HG03025 (cell line): ENCODE measurements at regions not wholly inside any gene's neighbourhood (a gene's known extent, or its start where the extent isn't known, plus 50 kb on each side); places are given as distances from the start of the nearest gene placed in this dataset.
"Not testable (repeated sequence)": the region's sequence is repeated elsewhere in the genome, so short reads cannot be mapped to it uniquely, and the experiment has no call there.

Source experiments
- ATAC-seq: cut with Tn5 transposase; IDR thresholded peaks from one replicate; pipeline ENCODE4 v1.9.1; 2021; ENCODE audit warnings: mild to moderate bottlenecking, moderate library complexity; ENCODE audit not compliant: unreplicated experiment, low FRiP score

DNA sequence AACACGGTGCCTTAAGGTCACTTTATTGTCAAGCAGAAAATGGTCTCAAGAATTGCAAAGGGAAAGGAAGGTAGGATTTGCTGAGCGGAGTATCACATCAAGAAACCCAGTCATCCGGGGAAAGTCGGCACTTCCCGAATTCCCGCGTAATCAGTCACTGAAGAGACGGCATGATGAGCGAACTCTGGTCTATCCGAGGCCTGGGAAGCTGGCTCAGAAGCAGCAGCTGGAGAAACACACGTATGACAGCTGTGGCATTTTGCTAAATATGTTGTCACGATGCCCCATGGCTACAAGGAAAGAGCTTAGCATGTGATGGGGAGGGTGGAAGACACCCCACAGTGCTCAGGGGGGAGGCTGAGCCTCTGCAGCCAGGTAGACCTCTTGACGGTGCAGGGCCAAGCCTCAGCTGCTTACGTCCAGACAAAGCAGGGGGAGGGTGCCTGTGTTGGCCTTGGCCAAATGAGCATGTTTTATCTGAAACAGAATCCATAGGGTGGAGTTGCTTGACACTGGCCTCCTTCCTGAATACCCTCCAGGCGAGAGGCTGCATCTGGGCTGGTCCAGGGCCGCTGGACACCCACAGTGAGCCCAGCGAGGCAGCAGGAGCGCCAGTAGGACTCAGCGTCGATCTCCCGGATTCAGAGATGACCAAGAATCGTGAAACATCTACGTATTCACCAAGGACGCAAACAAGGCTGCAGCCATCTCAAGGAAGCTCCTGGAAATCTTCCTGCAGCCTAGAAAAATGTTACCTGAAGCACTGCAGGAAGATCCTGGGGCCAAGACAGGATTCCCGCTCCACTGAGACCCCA is 118.8 kb upstream of the AFDN start:
- no peak for ATAC-seq

DNA sequence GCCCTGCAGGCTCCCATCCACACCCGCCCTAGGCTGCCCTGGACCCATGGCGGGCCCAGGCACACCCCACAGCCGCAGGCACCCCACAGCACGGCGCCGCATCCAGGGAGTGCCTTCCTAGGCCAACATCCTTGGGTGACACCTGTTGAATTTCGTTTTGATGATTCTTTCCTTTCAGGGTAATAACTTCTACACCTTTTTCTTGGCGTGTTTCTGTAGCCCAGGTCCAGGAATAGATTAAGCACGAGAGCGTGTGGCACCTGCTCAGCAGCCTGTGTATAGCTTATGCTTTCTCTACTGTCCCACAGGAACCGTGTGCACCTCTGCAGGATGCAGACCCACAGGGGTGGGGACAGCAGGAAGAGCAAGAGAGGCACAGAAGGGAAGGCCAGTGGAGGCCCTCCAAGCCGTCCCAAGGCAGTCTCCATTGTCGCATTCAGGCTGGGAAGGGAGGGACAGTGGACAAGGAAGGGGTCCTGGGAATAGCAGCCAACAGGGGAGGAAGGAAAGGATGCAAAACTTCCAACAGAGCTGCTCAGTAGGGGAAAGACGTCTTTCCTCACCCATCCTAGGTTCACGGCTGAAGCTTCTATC is 118.1 kb upstream of the AFDN start:
- no peak for ATAC-seq

DNA sequence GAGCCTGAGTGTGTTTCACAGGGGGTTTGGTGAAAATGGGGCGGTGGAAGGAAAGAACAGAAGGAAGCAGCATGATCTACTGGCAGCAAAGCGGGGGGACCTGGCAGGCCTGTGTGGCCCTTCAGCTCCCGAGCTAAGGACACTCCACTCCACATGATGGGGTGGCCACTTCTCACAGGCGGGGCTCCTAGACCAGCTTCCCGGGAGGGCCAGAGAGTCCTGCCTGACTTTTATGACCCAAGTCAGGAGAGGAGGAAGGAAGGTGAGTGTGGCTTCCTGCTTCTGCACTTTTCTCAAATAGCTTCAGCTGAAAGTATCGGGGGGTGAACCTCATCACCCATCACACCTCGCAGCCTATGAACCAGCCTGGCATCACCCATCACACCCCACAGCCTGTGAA is 117.5 kb upstream of the AFDN start:
- ATAC-seq = no peak

DNA sequence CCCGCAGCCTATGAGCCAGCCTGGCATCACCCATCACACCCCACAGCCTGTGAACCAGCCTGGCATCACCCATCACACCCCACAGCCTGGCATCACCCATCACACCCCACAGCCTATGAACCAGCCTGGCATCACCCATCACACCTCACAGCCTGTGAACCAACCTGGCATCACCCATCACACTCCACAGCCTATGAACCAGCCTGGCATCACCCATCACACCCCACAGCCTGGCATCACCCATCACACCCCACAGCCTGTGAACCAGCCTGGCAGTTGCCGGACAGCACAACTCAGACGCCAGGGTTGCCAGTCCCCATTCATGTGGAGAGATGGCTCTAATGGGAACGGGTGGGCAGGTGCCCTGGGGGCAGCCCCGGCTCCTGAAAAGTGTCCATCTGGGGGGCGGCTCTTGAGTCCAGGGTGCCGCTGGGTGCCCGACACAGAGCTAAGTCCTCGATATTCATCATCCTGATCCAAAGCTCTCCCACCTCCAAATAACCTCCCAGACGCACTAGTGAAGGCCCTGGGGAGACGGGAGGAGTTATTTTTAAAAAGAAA is 116.9 kb upstream of the AFDN start:
- not testable (repeated sequence) for ATAC-seq

DNA sequence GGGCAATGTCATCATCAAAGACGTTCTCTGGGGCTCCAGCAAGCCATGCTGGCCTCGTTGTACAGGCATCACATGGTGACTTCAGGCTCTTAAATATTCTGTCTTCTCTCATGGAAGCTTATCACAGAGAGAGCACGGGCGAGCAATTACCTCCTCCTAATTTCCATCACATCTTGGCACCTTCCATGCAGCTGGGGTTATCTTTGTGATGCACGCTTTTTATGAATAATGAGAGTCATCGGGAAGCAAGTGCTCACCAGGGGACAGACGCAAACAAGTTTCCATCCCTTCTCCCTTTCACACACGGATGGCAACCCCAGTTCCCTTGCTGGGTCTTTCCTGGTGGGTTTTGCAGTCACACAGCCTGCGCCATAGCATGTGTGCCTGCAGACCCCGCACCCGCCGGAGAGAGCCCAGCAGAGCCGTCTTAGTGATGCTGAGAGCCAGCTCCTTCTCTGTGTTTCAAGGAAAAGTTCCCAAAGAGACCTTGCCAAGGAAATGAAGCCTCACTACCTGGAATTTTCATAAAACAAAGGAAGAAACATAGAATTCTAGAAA is 116.3 kb upstream of the AFDN start:
- ATAC-seq = no peak

DNA sequence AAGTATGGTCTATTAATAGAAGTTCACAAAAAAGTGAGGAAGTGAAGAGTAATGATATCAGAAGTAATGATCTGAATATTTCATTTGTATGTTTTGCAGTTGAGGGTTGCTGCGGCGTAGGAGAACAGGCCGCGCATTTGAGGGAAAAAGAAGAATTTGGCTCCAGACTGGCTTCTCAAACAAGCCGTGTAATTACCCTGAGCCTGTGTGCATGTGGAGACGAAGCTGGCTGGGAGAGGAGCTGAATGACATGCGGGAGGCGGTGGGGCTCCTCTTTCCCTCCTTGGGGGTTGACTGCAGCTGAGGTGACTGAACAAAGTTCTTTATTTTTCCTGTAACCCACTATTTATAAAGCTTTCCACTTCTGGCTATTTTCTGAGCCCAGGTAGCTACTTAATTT is 115.5 kb upstream of the AFDN start:
- ATAC-seq = no peak

DNA sequence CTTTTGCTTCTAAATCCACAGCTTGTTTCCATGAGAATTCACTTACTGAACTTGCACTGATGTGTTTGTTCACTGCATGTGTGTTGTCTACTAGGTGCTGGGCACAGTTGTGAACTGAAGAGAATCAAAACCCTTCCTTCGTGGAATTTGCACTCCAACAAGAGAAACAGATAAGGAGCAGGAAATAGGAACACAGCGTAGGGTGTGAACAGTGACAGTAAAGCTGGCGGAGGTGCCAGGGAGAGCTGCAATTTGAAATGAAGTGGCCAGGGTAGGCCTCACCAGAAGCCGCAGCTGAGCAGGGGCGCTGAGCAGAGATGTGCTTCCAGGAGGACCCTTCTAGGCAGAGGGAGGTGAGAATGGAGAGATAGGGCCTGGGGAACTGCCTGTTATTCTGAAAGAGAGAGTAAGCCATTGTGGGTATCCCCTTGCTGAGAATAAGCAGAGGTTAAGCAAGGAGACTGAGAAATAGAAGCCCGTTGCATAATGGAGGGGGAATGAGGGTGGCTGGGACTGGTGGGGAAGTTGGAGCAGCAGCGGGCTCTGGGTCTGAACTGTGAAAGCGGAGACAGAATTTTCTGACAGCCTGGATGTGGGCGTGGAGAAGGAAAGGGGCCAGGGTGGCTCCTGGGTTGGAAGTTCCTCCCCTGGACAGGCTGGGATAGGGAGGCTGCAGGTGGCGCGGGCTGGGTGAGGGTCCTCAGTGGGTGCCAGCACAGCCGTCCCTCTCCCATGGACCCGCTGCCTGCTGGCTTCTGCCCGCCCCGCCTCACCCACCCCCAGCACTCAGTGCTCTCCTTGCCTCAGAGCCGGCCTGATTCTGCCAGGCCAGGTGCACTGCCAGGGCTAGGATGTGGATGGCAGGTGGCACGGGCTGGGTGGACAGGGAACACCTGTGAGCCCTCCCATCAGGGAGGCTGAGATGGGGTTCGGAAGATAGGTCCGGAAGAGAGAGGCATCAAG is 114.7 kb upstream of the AFDN start:
- ATAC-seq = no peak

DNA sequence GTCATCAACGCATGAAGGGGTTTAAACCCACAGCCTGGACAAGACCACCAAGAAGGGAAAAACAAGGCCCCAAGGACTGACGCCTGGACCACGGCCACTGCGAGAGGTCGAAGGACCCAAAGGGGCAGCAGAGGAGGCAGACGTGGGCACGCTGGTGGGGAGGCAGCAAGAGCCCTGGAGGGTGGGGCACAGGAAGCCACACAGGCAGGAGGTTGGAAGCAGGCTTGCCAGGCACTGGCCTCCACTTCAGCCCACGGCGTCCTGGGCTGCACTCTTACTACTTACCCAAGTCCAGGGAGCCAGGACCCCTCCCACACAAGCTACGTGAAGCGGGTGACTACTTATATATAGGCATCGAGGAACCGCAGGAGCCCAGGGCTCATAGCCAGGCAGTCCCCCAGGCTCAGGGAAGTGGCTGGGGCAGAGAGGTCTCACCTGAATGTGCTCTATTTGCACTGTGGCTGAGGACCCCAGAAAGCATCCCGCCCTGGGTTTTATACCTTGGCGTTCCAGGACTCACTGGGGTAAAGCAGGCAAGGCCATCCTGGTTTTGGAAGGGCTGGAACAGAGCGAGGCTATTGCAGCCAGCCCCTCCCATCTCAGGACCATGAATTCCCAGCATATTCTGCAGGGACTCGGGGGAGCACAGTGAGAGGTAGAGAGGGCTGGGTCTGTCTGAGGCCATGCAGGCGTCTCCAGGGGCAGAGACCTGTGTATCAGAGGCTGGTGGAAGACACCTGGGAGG is 113.8 kb upstream of the AFDN start:
- ATAC-seq = no peak

DNA sequence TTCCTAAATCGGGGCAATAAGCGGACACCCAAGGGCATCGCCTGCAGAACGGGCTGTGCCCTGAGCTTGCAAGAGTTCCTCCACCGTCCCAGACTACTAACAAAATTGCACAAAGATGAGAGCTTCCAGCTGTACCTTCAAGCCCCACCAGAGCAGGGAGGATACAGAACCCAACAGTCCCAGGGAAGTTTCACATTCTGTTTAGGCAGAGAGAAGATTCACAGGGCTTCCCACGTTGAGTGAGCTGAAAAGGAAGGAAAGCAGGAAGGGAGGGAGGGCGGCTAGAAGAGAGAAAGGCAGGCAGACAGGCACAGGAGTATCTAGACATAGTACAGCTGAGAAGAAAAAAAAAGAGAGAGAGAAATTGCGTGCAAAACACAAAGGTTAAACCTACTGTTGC is 112.6 kb upstream of the AFDN start:
- no peak for ATAC-seq

DNA sequence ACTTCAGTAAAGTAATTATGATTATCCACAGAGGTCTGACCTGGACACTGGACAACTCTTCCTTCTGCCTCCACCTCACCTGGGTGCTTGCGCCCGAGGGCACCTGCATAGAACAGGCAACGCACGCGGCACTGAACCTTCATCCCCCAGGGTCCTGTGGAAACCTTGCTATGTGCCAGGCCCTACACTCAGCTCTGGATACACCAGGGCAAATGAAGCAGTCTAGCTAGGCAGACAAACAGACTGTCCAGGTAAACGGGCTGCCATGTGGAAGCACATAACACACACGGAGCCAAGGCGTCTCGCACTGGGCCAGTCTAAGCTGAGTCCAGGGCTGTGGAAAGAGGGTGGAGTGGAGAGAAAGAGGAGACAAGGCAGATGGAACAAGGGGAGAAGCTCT is 109.3 kb upstream of the AFDN start:
- no peak for ATAC-seq

DNA sequence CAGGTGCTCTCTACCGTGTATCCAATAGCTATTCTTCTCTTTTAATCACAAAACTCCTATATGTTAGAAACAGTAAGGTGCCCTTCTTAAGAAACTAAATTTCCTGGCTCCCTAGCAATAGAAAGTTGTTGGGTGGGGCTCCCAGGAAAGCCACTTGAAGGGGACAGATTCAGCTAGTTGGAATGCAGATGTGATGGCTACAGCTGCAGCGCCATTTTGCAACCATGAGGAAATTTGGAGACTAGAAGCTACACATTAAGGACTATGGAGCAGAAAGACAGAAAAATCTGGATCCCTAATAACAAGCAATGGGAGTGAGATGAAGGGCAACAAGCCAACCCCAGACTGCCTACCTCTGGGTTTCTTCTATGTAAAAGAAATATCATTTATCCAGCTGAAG is 108.8 kb upstream of the AFDN start:
- ATAC-seq = no peak

DNA sequence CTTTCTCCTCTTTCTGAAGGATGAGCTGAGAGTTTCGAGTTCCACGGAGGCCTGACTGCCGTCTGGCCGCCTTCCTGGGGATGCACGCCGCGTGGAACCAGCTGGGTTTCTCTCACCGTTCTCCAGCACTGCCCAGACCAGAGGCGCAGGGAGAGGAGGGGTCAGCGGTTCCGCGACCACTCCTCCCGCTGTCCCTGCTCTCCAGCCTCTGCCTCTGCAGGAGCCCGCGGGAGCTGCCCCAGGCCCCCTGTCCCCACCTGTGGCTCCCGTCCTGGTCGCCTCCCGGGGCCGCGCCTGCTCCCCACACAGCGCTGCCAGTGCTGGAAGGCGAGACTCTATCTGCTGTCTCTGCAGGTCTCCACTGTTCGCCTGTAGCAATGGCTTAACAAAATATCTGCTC is 106.8 kb upstream of the AFDN start:
- no peak for ATAC-seq

DNA sequence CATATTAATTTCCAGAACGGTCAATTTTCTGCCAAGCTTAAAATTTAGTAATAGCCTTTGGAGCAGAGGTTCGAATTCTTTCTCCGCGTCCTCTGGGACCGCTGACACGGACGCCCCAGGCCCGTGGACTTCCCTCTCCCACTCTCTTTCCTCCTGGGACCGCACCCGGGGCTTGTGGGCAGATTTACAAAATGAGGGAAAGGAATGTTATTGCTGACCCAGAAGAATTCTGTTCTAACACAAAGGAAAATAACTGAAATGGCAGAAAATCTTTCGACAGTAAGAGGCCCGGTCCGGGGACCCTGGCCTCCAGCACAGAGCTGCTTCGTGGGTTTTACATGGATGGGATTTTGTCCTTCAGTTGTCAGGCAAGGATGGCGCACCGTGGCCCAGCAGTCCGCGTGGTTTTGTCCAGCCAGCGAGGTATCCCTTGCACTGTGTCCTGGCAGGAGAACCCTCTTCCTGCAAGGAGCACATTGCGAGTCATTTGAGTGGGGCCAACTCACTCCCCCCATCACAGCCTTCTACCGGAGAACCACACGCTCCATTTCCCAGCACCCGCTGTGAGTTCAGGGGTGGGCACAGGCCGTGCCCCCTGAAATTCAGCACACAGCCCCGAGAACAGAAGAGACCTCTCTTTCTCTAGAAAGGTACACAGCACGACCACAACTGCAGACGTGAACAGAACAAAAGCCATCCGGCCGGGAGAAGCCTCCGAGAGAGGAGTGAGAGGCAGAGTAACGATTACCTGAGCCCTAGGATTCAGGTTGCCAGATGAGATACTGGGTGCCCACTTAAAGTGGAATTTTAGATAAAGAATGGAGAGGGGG is 106.0 kb upstream of the AFDN start:
- no peak for ATAC-seq

DNA sequence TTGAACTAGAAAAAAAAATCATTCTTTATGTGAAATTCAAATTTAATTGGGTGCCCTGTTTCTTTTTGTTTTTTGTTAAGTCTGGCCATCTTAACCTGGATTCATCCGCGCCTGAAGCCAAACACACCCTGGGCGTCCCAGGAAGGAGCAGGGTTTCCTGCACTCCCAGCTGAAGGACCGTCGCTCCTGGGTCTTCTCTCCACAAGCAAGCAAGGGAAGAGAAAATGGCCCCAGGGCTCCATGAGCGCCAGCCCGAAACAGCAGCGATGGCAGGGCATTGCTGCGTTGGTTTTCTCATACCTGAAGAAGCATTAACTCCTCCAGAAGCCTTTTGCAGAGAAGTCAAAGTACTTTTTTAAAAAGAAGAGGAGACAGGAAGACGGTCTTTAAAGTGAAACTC is 105.4 kb upstream of the AFDN start:
- ATAC-seq = no peak

DNA sequence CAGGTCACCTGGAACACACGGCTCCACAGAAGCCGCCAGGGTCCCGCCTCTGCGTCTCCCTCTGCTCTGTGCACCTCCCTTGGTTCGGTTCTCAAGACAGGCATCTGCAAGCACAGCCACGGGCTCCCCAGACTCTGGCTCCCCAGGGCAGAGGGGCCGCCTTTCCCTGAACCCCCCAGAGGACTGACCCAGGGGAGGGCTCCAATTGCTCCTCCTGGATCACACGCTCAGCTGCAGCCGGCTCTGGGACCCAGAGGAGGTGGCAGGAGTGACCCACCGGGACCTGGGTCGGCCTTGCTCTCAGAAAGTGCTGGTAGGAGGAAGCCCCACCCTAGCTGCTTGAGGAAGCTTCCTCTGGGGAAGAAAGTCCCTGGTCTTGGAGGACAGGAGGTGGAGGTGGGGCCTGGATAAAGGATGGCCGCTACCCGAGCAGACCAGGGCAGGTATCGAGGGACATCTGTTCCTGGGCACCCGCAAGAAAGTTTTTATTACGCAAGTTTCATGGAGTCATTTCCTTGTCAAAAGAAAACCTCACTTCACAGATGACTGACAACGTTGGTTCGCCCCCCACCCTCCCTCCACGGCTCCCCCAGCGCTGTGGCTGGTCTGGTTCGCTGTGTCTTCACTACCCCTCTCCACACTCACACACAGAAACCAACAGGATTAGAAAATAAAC is 103.9 kb upstream of the AFDN start:
- ATAC-seq = no peak

DNA sequence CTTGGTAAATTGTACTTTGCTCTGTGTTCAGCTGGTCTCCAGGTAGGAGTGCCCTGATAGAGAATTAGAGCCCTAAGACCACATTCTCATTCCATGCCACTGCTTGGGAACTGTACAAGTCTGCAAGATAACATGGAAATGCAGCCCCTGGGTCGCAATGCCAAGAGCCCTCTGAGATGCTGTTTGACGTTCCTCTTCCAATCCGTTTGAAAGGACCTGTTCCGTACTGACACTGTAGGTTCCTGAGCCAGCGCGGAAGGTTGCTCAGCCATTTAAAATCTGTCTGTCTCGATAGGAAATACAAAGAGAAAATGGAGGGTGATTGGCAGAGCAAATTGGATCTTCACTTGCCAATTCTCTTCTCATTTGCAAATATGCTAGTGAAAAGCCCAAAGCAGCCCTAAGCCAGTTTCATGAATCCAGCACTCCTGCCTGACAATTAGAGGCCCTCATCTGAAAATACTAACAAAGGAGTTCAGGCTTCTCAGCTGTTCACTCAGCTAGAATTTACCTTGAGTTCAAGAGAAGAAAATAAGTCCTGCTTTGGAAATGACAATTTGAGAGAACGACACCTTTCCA is 100.6 kb upstream of the AFDN start:
- no peak for ATAC-seq

DNA sequence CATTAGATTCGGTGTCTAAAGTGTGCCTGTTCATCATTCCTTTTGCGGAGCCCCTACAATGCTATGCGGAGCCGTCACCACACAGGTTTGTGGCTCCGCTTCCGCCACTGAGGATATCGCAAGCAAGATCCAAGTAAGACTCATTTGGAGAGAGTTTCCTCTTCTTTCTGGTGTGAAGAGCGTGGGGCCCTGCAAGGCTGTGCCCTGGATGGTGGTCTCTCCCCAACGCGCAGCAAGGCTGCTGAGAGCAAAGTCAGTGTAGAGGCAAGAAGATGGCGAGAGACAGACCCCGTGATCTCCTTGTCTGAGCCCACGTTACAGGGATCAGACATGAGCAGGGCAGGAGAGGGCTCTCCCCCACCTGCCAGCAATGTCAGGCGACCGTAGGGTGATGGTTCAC is 96.3 kb upstream of the AFDN start:
- no peak for ATAC-seq

DNA sequence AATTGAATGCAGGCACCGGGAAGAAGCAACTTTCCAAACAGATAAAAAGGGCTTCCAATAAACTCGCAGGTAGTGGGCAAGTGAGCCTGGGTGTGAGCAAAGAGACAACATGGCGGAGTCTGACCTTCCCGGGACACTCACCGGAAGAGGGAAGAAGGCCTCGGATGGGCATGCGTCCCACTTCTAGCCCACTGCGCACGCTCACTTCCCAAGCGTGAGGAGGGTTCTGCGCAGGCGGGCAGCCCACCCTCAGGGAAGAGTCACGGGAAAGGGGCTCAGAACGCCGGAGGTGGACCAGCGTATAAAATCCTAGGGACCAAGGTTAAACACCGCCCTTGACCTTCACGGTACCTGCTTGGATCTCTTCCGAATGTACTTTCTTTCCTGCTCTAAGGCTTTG is 95.5 kb upstream of the AFDN start:
- no peak for ATAC-seq
